ENCODE measurements at regions not wholly inside any gene's neighbourhood (a gene's known extent, or its start where the extent isn't known, plus 50 kb on each side); places are given as distances from the start of the nearest gene placed in this dataset.

- DNase-seq (ENCODE audit: insufficient read length, low spot score) (no peak), FAIRE-seq (no peak)
- TF ChIP-seq CTCF (IDR thresholded peaks at IDR 0.05; ENCODE audit: insufficient read depth, missing control alignments): no peak
These were observed 67.1 kb upstream of the ENPP6 start for GRCh38 chr4:184284742-184285141.

GRCh38 chr4:184284336-184284690 lies 66.6 kb upstream of the ENPP6 start:
- TF ChIP-seq CTCF (IDR thresholded peaks at IDR 0.05; ENCODE audit: insufficient read depth, missing control alignments): no peak
- DNase-seq (ENCODE audit: insufficient read length, low spot score) (no peak), FAIRE-seq (no peak)

- DNase-seq (ENCODE audit: insufficient read length, low spot score): no peak
- FAIRE-seq: no peak
- no peak for TF ChIP-seq CTCF (IDR thresholded peaks at IDR 0.05; ENCODE audit: insufficient read depth, missing control alignments)
These were observed 66.1 kb upstream of the ENPP6 start for GRCh38 chr4:184283659-184284335.

- FAIRE-seq (no peak), DNase-seq (ENCODE audit: insufficient read length, low spot score) (no peak)
- TF ChIP-seq CTCF (IDR thresholded peaks at IDR 0.05; ENCODE audit: insufficient read depth, missing control alignments): no peak
These were observed 65.4 kb upstream of the ENPP6 start for GRCh38 chr4:184282895-184283654.

- FAIRE-seq (no peak), DNase-seq (ENCODE audit: insufficient read length, low spot score) (no peak)
These were observed 64.6 kb upstream of the ENPP6 start for GRCh38 chr4:184282251-184282713.

GRCh38 chr4:184281231-184282139 lies 63.8 kb upstream of the ENPP6 start:
- FAIRE-seq (no peak), DNase-seq (ENCODE audit: insufficient read length, low spot score) (no peak)
- TF ChIP-seq CTCF (IDR thresholded peaks at IDR 0.05; ENCODE audit: insufficient read depth, missing control alignments): no peak

More at GRCh38 chr4:184282251-184282713, 64.6 kb upstream of the ENPP6 start:
- TF ChIP-seq CTCF (IDR thresholded peaks at IDR 0.05; ENCODE audit: insufficient read depth, missing control alignments): no peak
